HT-29 (cell line): ENCODE measurements at regions not wholly inside any gene's neighbourhood (a gene's known extent, or its start where the extent isn't known, plus 50 kb on each side); places are given as distances from the start of the nearest gene placed in this dataset.
"Not testable (repeated sequence)": the region's sequence is repeated elsewhere in the genome, so short reads cannot be mapped to it uniquely, and the experiment has no call there.

Experiments
- DNase-seq: peaks from one replicate; pipeline ENCODE4 v3.0.0-alpha.2; 2015; ENCODE audit warnings: low spot score

DNA sequence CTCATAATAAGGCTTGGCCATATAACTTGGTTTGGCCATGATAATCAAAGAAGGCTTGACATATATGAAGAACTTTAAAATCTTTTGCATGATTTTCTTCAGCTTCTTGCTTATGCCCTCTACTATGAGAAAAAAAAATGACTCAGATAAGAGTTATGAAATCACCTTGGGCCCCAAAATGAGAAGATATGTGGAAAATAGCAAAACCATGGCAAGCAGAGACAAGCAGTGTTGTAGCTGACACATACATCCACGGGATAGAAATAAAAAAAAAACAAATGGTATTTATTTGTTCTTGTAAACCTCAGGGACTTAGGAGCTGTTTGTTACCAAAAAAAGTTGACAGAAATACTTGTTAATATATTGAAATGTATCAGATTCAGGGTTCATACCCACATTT is 614.8 kb upstream of the BCHE start:
- no peak for DNase-seq

GRCh38 chr3:166447513-166447912 is 610.3 kb upstream of the BCHE start:
- no peak for DNase-seq

DNA sequence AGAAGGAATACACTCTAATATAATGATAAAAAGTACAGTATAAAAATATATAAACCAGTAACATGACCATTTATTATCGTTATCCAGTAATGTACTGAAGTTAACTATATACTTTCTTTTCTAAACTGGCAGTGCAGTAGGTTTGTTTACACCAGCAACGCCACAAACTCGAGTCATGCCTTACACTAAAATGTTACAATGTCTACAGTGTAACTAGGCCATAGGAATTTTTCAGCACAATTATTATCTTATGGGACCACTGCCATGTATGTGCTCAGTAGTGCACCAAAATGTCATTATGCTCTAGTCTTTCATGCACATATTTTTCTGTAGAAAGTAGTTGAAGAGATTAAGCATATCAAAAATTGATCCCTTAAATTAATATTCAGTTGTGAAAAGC is 609.8 kb upstream of the BCHE start:
- no peak for DNase-seq

- no peak for DNase-seq
These were observed 609.1 kb upstream of the BCHE start for GRCh38 chr3:166446291-166446690.

DNA sequence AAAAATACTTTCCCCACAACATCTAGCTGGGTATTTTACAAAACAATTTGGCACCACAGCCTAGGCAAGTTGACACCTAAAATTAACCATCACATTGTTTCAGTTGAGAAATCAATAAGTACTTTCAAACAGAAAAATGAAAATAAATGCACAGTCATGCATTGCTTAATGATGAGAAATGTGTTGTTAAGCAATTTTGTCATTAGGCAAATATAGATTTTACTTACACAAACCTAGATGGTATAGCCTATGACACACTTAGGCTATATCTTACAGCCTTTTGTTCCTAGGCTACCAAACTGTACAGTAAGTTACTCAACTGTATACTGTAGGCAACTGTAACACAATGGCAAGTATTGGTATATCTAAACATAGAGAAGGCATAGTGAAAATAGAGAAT is 608.6 kb upstream of the BCHE start:
- DNase-seq = no peak

- DNase-seq = no peak
These were observed 607.5 kb upstream of the BCHE start for GRCh38 chr3:166444756-166445155.

DNA sequence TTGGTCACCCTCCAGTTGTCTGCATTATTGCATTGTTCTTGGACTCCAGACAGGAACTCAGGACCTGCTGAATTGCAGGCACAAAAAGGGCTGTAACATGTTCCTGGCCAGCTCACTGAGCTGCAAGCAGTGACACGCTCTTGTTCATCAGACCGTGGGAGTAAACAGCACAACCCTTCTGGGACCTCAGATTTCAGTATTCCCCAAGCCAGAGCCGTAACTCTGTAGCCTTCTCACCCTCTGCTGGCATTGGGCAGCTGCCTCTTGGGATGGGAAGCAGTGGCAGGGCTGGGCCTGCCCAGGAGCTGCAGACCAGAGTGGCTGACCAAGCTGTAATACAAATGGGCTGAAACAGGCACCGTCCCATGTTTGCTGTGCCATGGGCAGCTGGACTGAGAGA is 607.1 kb upstream of the BCHE start:
- no peak for DNase-seq

GRCh38 chr3:166435469-166436057 is 598.3 kb upstream of the BCHE start:
- DNase-seq = no peak

- DNase-seq = no peak
These were observed 595.8 kb upstream of the BCHE start for GRCh38 chr3:166433060-166433459.

DNA sequence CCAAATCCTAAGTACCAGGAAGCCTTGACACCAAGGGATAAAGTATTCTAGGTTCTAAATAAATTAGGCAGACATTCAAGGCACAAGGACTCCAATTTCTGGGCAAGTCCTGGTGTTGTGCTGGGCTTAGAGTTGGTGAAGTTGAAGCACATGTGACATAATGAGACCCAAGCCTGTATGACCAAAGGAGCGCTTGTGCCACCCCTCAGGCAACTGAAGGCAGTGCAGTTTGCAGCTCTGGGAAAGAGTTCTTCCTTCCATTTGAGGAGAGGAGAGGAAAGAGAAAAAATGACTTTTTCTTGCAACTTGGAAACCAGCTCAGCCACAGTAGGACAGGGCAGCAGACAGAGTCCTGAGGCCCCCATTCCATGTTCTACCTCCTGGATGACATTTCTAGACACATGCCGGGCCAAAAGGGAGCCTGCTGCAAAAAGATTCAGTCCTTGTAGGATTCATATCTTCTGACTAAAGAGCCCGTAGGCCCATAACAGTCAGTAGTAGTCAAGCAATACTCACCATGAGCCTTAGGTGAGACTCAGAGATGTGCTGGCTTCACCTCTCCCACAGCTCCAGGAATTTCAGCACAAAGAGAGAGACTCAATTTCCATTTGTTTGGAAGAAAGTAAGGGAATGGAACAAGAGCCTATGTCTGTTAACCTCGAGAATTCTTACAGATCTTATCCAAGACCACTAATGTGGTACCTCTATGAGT is 588.8 kb upstream of the BCHE start:
- peak; percentile 23 for DNase-seq

DNA sequence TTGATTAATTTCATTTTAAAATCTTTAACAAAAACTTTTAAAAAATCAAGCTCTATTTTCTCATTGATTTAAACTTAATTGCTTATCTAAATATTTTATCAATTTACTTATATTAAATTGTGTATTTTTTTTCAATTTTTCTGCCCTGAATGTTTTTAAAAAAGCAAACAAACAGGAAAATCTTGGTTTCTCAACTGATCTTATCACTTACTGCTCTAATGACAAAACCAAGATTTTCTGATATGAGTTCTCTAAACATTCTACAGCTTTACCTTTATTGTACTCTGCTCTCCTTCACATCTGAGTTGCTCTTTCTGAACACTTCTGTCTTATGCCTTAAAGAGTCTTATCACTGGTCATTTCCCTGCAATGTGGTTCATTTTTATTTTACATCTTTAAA is 587.8 kb upstream of the BCHE start:
- no peak for DNase-seq

DNA sequence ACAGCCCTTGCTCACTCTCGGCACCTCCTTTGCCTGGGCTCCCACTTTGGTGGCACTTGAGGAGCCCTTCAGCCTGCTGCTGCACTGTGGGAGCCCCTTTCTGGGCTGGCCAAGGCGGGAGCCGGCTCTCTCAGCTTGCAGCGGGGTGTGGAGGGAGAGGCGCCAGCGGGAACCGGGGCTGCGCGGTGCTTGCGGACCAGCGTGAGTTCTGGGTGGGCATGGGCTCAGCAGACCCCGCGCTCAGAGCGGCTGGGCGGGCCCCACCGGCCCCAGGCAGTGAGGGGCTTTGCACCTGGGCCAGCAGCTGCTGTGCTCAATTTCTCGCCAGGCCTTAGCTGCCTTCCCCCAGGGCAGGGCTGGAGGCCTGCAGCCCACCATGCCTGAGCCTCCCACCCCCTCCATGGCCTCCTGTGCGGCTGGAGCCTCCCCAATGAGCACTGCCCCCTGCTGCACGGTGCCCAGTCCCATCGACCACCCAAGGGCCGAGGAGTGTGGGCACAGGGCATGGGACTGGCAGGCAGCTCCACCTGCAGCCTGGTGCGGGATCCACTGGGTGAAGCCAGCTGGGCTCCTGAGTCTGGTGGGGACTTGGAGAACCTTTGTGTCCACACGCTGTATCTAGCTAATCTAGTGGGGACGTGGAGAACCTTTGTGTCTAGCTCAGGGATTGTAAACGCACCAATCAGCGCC is 586.7 kb upstream of the BCHE start:
- not testable (repeated sequence) for DNase-seq

DNA sequence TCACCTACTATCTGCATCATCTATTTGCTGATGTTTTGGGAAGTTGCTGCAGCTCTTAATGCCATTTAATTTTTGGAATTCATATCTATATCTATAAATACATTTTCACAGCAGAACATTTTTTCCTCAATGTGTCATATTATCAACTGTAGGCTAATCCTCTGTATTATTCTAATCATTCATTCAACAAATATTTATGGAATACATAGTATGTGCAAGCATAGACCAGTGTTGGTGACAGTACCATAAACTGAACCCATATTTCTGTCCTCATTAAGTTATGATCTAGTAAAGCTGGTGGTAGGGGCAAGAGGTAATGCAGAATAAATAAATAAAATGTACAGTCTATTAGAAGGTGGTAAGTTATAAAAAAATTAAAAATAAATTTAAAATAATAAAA is 585.3 kb upstream of the BCHE start:
- no peak for DNase-seq

DNA sequence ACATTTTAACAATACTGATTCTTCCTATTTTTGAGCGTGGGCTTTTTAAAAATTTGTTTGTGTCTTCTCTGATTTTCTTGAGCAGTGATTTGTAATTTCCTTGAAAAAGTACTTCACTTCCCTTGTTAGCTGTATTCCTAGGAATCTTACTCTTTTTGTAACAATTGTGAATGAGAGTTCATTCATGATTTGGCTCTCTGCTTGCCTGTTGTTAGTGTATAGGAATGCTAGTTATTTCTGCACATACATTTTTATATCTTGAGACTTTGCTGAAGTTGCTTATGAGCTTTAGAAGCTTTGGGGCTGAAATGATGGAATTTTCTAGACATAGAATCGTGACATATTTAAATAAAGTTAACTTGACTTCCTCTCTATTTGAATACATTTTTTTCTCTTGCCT is 582.8 kb upstream of the BCHE start:
- no peak for DNase-seq

DNA sequence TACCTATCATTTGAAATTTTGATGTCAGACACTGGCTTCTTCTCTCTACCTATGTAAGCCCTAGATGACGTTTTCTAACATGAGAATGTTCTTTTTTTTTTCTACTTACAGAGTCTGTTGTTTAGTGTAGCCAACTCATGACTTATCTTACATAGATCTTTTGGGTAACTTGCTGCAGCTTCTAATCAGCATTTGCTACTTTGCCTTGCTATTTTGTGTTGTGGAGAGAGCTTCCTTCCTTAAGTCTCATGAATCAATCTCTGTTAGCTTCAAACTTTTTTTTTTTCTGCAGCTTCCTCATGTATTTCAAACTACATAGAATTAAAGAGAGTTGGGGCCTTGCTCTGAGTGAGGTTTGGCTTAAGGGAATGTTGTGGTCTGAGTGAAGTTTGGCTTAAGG is 568.7 kb upstream of the BCHE start:
- no peak for DNase-seq

- DNase-seq = no peak
These were observed 568.2 kb upstream of the BCHE start for GRCh38 chr3:166405465-166405864.

DNA sequence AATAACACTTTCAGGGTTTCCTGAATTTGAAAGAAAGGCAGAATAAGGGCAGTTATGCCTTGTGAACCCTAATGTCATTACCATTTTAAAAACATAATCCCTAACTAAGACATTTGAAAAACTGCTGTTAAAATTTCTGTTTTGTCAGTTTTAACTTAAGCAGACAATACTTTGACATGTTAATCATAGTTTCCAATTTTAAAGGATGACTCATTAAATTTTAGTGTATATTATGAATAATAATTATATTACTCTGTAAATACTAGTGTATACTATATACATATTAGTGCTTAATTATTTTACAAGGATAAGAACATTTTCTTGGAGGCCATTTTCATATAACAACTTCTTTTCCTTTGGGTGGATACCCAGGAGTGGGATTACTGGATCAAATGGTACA is 553.1 kb upstream of the BCHE start:
- DNase-seq = no peak

GRCh38 chr3:166388321-166388720 is 551.1 kb upstream of the BCHE start:
- DNase-seq = no peak

DNA sequence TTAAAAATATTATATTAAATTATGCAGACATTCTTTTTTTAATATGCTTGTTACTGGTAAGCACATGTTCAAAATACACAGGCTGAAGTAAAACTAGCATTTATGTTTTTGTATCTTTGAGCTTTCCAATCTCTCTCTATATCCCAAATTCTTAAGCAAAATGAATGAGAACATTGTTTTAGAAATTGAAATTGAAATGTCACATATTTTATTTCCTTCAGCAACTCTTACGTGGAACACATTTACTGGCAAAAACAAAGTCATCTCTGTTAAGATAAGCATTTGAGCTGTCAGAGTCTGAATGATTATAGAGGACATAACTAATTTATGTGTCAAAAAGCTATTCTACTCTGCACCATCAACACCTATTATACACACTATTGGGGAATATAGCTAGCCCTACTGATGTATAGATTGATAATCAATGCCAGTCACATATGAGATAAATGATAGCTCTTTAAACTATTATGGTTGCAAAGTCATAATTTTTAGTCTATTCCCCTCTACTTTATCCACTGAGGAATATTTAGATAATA is 535.4 kb upstream of the BCHE start:
- DNase-seq = no peak

GRCh38 chr3:166367947-166368533 is 530.8 kb upstream of the BCHE start:
- no peak for DNase-seq

GRCh38 chr3:166362698-166363097 is 525.5 kb upstream of the BCHE start:
- no peak for DNase-seq

GRCh38 chr3:166360720-166361119 is 523.5 kb upstream of the BCHE start:
- DNase-seq = no peak

DNA sequence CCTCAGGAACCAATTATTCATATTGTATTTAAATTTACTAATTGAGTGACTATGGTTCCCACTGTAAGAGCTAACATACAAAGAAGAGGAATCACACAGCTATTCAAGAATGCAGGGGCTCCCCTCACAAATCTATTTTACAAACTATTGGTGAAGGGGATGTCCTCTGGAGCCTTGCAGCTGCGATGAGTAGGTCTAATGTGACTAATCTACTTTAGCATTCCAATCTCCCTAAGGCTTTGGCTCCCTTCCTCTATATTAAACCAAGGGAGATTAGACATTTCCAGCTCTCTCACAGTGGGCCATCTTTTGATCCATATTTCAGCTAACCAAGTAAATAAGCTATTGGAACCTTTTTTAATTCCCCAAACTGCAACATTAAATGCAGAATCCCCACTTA is 514.2 kb upstream of the BCHE start:
- no peak for DNase-seq
